ENCODE measurements at regions not wholly inside any gene's neighbourhood (a gene's known extent, or its start where the extent isn't known, plus 50 kb on each side); places are given as distances from the start of the nearest gene placed in this dataset.

DNA sequence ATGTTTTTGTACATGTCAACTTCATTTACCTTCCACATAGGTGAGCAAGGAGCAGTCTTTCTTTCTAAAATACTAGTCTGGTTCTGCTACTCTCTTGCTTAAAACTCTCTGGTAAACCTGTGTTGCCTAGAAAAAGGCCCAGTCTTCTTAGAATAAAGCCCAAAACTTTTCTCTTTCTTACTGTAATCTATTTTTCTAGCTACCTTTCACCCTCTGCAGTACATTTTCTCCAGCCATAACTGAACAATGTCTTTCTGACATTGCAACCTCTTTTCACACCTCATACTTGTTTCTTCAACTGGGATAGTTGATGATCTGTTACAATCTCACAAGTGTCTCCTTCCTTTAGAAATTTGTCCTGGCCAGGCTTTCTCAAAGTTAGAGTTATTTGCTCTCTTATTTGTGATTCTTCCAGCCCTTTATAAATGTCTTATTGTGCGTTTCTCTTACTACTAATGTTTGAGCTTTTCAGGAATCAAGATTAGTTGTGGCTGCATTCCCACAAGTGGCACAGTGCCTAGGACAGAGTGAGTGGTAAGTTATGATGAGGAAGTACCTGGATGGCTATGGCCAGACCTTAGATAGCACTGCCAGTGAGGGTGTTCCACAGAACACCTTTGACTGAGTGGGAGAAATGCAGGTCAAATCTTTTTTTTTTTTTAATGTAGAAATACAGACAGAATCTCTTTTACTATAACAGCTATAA is 313.4 kb upstream of the SATB1 start:
- DNase-seq = no peak
- H3K36me3 Mint-ChIP-seq = no peaks in the 10 kb centered on the region
- TF ChIP-seq, protein P1, sequence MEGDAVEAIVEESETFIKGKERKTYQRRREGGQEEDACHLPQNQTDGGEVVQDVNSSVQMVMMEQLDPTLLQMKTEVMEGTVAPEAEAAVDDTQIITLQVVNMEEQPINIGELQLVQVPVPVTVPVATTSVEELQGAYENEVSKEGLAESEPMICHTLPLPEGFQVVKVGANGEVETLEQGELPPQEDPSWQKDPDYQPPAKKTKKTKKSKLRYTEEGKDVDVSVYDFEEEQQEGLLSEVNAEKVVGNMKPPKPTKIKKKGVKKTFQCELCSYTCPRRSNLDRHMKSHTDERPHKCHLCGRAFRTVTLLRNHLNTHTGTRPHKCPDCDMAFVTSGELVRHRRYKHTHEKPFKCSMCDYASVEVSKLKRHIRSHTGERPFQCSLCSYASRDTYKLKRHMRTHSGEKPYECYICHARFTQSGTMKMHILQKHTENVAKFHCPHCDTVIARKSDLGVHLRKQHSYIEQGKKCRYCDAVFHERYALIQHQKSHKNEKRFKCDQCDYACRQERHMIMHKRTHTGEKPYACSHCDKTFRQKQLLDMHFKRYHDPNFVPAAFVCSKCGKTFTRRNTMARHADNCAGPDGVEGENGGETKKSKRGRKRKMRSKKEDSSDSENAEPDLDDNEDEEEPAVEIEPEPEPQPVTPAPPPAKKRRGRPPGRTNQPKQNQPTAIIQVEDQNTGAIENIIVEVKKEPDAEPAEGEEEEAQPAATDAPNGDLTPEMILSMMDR (IDR thresholded peaks at IDR 0.05) = no peak
- H3K4me3 Mint-ChIP-seq = peak overlapping the region; percentile 88
- Histone ChIP-seq H3K27me3 (ENCODE audit: control insufficient read depth, insufficient read depth, low read length) (no peaks in the 10 kb centered on the region), H3K27ac (ENCODE audit: low read length) (peak overlapping the region; percentile 75), H3K4me1 (ENCODE audit: control insufficient read depth, insufficient read depth, low read length) (peaks cover 21% of the 10 kb centered on the region), H3K9me3 (ENCODE audit: control insufficient read depth, insufficient read depth, low read length) (no peaks in the 10 kb centered on the region), H3K36me3 (ENCODE audit: control insufficient read depth, insufficient read depth, low read length) (no peaks in the 10 kb centered on the region), H3K4me3 (ENCODE audit: low read length) (no peak overlapping the region)
- H3K9me3 Mint-ChIP-seq = no peaks in the 10 kb centered on the region
- 89% methylated on average over 1 of the region's 1 CpG for WGBS (ENCODE audit: insufficient coverage)
- H3K27ac Mint-ChIP-seq = peak overlapping the region; percentile 94 to 97
- intact Hi-C loops (cut with micrococcal nuclease) = loop anchor here (2.0 kb wide), 1 partner anchor 20 kb away; no protein-coding TSS in a partner anchor
- H3K4me1 Mint-ChIP-seq = peaks cover 72 to 78% of the 10 kb centered on the region in 2 donors
- no peaks in the 10 kb centered on the region for H3K27me3 Mint-ChIP-seq (ENCODE audit: low read depth in 2 of 2)
- peak in 2 of 3 donors; percentile 12 to 20 for ATAC-seq

DNA sequence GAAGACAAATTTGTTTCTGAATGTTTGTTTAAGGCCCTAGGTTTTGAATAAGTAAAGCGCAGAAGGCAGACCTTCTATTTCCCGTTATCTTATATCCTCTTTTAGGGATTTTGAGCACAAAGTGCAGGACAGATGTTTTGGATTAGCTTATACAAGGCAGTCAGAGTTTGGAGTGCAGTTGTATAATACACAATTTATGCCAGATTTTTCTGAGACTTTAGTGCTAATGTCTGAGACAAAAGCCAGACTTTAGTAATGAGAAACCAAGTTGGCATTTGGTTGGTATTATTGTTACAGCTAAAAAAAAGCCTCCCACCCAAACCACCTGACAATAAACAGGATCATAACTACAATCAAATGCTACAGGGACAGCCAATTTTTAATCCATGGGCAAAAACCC is 309.9 kb upstream of the SATB1 start:
- no peaks in the 10 kb centered on the region for H3K9me3 Mint-ChIP-seq
- no peaks in the 10 kb centered on the region for H3K36me3 Mint-ChIP-seq
- peaks cover 59 to 61% of the 10 kb centered on the region in 2 donors for H3K4me1 Mint-ChIP-seq
- Histone ChIP-seq H3K27ac (ENCODE audit: low read length) (no peak overlapping the region), H3K9me3 (ENCODE audit: control insufficient read depth, insufficient read depth, low read length) (no peaks in the 10 kb centered on the region), H3K36me3 (ENCODE audit: control insufficient read depth, insufficient read depth, low read length) (no peaks in the 10 kb centered on the region), H3K4me3 (ENCODE audit: low read length) (no peak overlapping the region), H3K4me1 (ENCODE audit: control insufficient read depth, insufficient read depth, low read length) (peaks cover 7% of the 10 kb centered on the region), H3K27me3 (ENCODE audit: control insufficient read depth, insufficient read depth, low read length) (no peaks in the 10 kb centered on the region)
- H3K27me3 Mint-ChIP-seq (ENCODE audit: low read depth in 2 of 2) = no peaks in the 10 kb centered on the region
- DNase-seq (no peak), ATAC-seq (no peak)
- peak overlapping the region in 1 of 2 donors; percentile 53 for H3K27ac Mint-ChIP-seq
- WGBS (ENCODE audit: insufficient coverage) = 95% methylated on average over 2 of the region's 2 CpGs
- TF ChIP-seq, protein P1 (IDR thresholded peaks at IDR 0.05) = no peak
- no peak overlapping the region for H3K4me3 Mint-ChIP-seq
- intact Hi-C loops (cut with micrococcal nuclease) = no loop called here

DNA sequence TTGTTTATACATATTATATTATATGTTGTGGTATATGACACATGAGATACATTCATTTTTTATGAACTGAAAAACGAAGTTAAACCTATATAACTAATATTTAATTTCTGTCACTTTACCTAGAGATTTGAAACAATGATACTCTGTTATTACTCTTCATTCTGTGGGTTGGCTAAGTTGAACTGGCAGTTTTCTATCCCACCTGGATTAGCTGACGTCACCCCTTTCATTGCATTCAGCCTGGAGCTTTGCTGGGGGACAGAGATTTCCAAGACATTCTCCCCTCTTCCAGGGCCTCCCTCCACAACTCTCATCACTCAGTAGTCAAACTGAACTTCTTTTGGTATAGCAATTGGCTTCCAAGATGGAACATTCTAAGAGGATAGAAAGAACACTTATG is 309.2 kb upstream of the SATB1 start:
- ATAC-seq (no peak), DNase-seq (no peak)
- no peak overlapping the region for H3K4me3 ChIP-seq (ENCODE audit: low read length)
- H3K9me3 ChIP-seq (ENCODE audit: control insufficient read depth, insufficient read depth, low read length) = no peaks in the 10 kb centered on the region
- intact Hi-C loops (cut with micrococcal nuclease) = no loop called here
- no peak overlapping the region for H3K27ac ChIP-seq (ENCODE audit: low read length)
- H3K4me1 ChIP-seq (ENCODE audit: control insufficient read depth, insufficient read depth, low read length) = peaks cover 5% of the 10 kb centered on the region
- no peak overlapping the region for H3K4me3 Mint-ChIP-seq
- no peaks in the 10 kb centered on the region for H3K27me3 ChIP-seq (ENCODE audit: control insufficient read depth, insufficient read depth, low read length)
- TF ChIP-seq, protein P1 (IDR thresholded peaks at IDR 0.05) = no peak
- 95% methylated on average over 1 of the region's 2 CpGs for WGBS (ENCODE audit: insufficient coverage)
- H3K27ac Mint-ChIP-seq = no peak overlapping the region
- H3K36me3 Mint-ChIP-seq = no peaks in the 10 kb centered on the region
- no peaks in the 10 kb centered on the region for H3K9me3 Mint-ChIP-seq
- H3K36me3 ChIP-seq (ENCODE audit: control insufficient read depth, insufficient read depth, low read length) = no peaks in the 10 kb centered on the region
- no peaks in the 10 kb centered on the region for H3K27me3 Mint-ChIP-seq (ENCODE audit: low read depth in 2 of 2)
- H3K4me1 Mint-ChIP-seq = peaks cover 52 to 54% of the 10 kb centered on the region in 2 donors

DNA sequence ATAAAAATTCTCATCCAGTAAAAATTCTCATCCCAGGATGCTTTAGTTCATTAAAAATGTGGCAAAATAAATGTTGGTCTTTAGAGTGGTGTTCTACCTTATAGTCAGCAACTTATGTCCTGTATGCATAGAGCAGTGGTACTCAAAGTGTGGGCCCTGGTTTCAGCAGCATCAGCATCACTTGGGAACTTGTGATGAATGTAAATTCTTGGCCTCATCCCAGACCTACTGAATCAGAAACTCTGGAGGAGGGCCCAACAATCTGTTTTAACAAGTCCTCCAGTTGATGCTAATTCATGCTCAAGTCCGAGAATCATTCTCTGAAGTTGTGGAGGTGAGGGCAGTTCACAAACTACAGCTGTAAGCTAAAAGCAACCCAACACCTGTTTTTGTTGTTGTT is 307.3 kb upstream of the SATB1 start:
- 100% methylated on average over 1 of the region's 1 CpG for WGBS (ENCODE audit: insufficient coverage)
- TF ChIP-seq, protein P1 (IDR thresholded peaks at IDR 0.05) = no peak
- H3K27me3 Mint-ChIP-seq (ENCODE audit: low read depth in 2 of 2) = no peaks in the 10 kb centered on the region
- no peak overlapping the region for H3K27ac Mint-ChIP-seq
- H3K36me3 Mint-ChIP-seq = no peaks in the 10 kb centered on the region
- H3K27ac ChIP-seq (ENCODE audit: low read length) = no peak overlapping the region
- no peak for DNase-seq
- H3K9me3 Mint-ChIP-seq = peaks cover 0 to under 1% of the 10 kb centered on the region in 2 donors
- intact Hi-C loops (cut with micrococcal nuclease) = no loop called here
- peaks cover 7% of the 10 kb centered on the region for H3K4me1 ChIP-seq (ENCODE audit: control insufficient read depth, insufficient read depth, low read length)
- H3K4me3 Mint-ChIP-seq = no peak overlapping the region
- H3K4me1 Mint-ChIP-seq = peaks cover 43 to 53% of the 10 kb centered on the region in 2 donors
- no peaks in the 10 kb centered on the region for H3K36me3 ChIP-seq (ENCODE audit: control insufficient read depth, insufficient read depth, low read length)
- H3K4me3 ChIP-seq (ENCODE audit: low read length) = no peak overlapping the region
- ATAC-seq = no peak
- H3K27me3 ChIP-seq (ENCODE audit: control insufficient read depth, insufficient read depth, low read length) = no peaks in the 10 kb centered on the region
- no peaks in the 10 kb centered on the region for H3K9me3 ChIP-seq (ENCODE audit: control insufficient read depth, insufficient read depth, low read length)
